PC-9 (cell line): ENCODE measurements at regions not wholly inside any gene's neighbourhood (a gene's known extent, or its start where the extent isn't known, plus 50 kb on each side); places are given as distances from the start of the nearest gene placed in this dataset.

Experiments
- BruUV-seq: library from RNA; stranded (reverse); fragments of 400-500 nt; replicated peaks from 2 replicates; lab custom pipeline; 2021; lab: Mats Ljungman, UMichigan
- CTCF ChIA-PET: fragments of 300-600 bp; sonication (Branson Sonifier 250); formaldehyde crosslinking; loops from one replicate; lab custom pipeline; 2022; ENCODE audit warnings: antibody characterized with exemption; lab: Charles Lee
- POLR2A ChIA-PET: fragments of 300-600 bp; sonication (Branson Sonifier 250); formaldehyde crosslinking; loops from one replicate; lab custom pipeline; 2022; ENCODE audit warnings: antibody characterized with exemption; ENCODE audit not compliant: unreplicated experiment; lab: Charles Lee
- DNase-seq, 2 experiments: peaks; one replicate each; pipeline versions ENCODE4 v3.0.0 to v3.0.0-alpha.2; 2015 to 2022; ENCODE audit warnings: mixed read lengths in 1 of 2
- H2AFZ ChIP-seq: fragments of 200-600 bp; sonication (generic); 2 replicates; pipeline ENCODE4 v1.8.1; 2017; ENCODE audit warnings: antibody characterized with exemption
- H3F3A ChIP-seq: fragments of 200-600 bp; sonication (generic); 2 replicates; pipeline ENCODE4 v1.8.1; 2017; ENCODE audit warnings: antibody characterized with exemption, mild to moderate bottlenecking, low read depth; ENCODE audit not compliant: insufficient read depth
- H3K27ac ChIP-seq: fragments of 200-600 bp; sonication (generic); 2 replicates; pipeline ENCODE4 v1.6.1; 2016; ENCODE audit warnings: mixed run types
- H3K27me3 ChIP-seq: fragments of 200-600 bp; sonication (generic); 2 replicates; pipeline ENCODE4 v1.6.1; 2016; ENCODE audit warnings: low read depth, mixed run types; ENCODE audit not compliant: insufficient read depth
- H3K36me3 ChIP-seq: fragments of 200-600 bp; sonication (generic); 2 replicates; pipeline ENCODE4 v1.6.1; 2016; ENCODE audit warnings: low read depth, mixed run types
- H3K4me1 ChIP-seq: fragments of 200-600 bp; sonication (generic); replicated peaks from 2 replicates; pipeline ENCODE4 v1.6.1; 2016; ENCODE audit warnings: mixed run types; ENCODE audit not compliant: insufficient read depth
- H3K4me2 ChIP-seq: fragments of 200-600 bp; sonication (generic); 2 replicates; pipeline ENCODE4 v1.6.1; 2017; ENCODE audit warnings: mixed run types
- H3K4me3 ChIP-seq: fragments of 200-600 bp; sonication (generic); 2 replicates; pipeline ENCODE4 v1.6.1; 2016; ENCODE audit warnings: mixed run types
- H3K79me2 ChIP-seq: fragments of 200-600 bp; sonication (generic); 2 replicates; pipeline ENCODE4 v1.6.1; 2017; ENCODE audit warnings: low read depth, mixed run types
- H3K9me2 ChIP-seq: fragments of 200-600 bp; sonication (generic); 2 replicates; pipeline ENCODE4 v1.8.1; 2017; ENCODE audit warnings: mild to moderate bottlenecking; ENCODE audit not compliant: insufficient read depth
- H3K9me3 ChIP-seq: fragments of 200-600 bp; sonication (generic); 2 replicates; pipeline ENCODE4 v1.8.1; 2016; ENCODE audit warnings: low read depth; ENCODE audit not compliant: insufficient read depth
- H4K20me1 ChIP-seq: fragments of 200-600 bp; sonication (generic); 2 replicates; pipeline ENCODE4 v1.8.1; 2017; ENCODE audit not compliant: insufficient read depth
- EZH2 ChIP-seq: fragments of 200-600 bp; sonication (generic); IDR thresholded peaks from 2 replicates; pipeline ENCODE4 v1.8.0; 2017; ENCODE audit warnings: antibody characterized with exemption, low read depth
- intact Hi-C: fragments of 100-400 bp; cut with micrococcal nuclease; formaldehyde crosslinking; loops from one replicate; pipeline ENCODE4 v1.10.0; 2022; ENCODE audit not compliant: unreplicated experiment
- TF ChIP-seq, protein P1 (sequence below): fragments of 200-600 bp; sonication (generic); conservative IDR thresholded peaks from 2 replicates; pipeline ENCODE4 v1.6.1; 2017; ENCODE audit warnings: mixed run types, antibody characterized with exemption, mild to moderate bottlenecking, moderate library complexity

DNA sequence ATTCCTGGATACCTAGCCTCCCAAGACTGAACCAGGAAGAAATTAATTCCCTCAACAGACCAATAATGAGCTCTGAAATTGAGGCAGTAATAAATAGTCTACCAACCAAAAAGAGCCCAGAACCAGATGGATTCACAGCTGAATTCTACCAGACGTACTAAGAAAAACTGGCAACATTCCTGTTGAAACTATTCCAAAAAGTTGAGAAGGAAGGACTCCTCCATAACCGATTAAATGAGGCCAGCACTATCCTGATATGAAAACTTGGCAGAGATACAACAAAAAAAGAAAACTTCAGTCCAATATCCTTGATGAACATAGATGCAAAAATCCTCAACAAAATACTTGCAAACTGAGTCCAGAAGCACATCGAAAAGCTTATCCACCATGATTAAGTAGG lies 392.5 kb upstream of the GRAMD2B start:
- Histone ChIP-seq H3K27ac (no peak overlapping the region), H3F3A (no peaks in the 10 kb centered on the region), H3K4me3 (no peak overlapping the region), H3K4me1 (no peaks in the 10 kb centered on the region), H3K9me3 (no peaks in the 10 kb centered on the region), H3K27me3 (no peaks in the 10 kb centered on the region), H3K4me2 (no peak overlapping the region), H3K79me2 (no peaks in the 10 kb centered on the region), H3K9me2 (no peaks in the 10 kb centered on the region; the same call in 1 of the 2 replicates), H2AFZ (no peak overlapping the region), H4K20me1 (no peaks in the 10 kb centered on the region), H3K36me3 (no peaks in the 10 kb centered on the region)
- TF ChIP-seq EZH2 = no peak
- TF ChIP-seq, protein P1, sequence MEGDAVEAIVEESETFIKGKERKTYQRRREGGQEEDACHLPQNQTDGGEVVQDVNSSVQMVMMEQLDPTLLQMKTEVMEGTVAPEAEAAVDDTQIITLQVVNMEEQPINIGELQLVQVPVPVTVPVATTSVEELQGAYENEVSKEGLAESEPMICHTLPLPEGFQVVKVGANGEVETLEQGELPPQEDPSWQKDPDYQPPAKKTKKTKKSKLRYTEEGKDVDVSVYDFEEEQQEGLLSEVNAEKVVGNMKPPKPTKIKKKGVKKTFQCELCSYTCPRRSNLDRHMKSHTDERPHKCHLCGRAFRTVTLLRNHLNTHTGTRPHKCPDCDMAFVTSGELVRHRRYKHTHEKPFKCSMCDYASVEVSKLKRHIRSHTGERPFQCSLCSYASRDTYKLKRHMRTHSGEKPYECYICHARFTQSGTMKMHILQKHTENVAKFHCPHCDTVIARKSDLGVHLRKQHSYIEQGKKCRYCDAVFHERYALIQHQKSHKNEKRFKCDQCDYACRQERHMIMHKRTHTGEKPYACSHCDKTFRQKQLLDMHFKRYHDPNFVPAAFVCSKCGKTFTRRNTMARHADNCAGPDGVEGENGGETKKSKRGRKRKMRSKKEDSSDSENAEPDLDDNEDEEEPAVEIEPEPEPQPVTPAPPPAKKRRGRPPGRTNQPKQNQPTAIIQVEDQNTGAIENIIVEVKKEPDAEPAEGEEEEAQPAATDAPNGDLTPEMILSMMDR = no peak
- POLR2A ChIA-PET = no interaction called here
- intact Hi-C loops = no loop called here
- CTCF ChIA-PET = no interaction called here
- no peak for DNase-seq
- BruUV-seq = no TSS peak

GRCh38 chr5:126031989-126032716 lies 391.1 kb upstream of the GRAMD2B start:
- Histone ChIP-seq H3K27me3 (no peaks in the 10 kb centered on the region), H3K9me2 (no peaks in the 10 kb centered on the region; the same call in 1 of the 2 replicates), H2AFZ (no peak overlapping the region), H3K4me1 (no peaks in the 10 kb centered on the region), H3K36me3 (no peaks in the 10 kb centered on the region), H4K20me1 (no peaks in the 10 kb centered on the region), H3K79me2 (no peaks in the 10 kb centered on the region), H3K4me2 (no peak overlapping the region), H3F3A (no peaks in the 10 kb centered on the region), H3K4me3 (no peak overlapping the region), H3K9me3 (no peaks in the 10 kb centered on the region), H3K27ac (no peak overlapping the region)
- DNase-seq = no peak
- BruUV-seq = no TSS peak
- ChIA-PET POLR2A (no interaction called here), CTCF (no interaction called here)
- intact Hi-C loops = no loop called here
- TF ChIP-seq EZH2 = no peak
- TF ChIP-seq, protein P1 = no peak

GRCh38 chr5:126043688-126044087 lies 379.5 kb upstream of the GRAMD2B start:
- ChIA-PET CTCF (no interaction called here), POLR2A (no interaction called here)
- H3F3A ChIP-seq = no peaks in the 10 kb centered on the region
- no peaks in the 10 kb centered on the region for H3K4me1 ChIP-seq
- H3K79me2 ChIP-seq = no peaks in the 10 kb centered on the region
- no peaks in the 10 kb centered on the region for H4K20me1 ChIP-seq
- no peaks in the 10 kb centered on the region for H3K27me3 ChIP-seq
- no peaks in the 10 kb centered on the region for H3K36me3 ChIP-seq
- H3K9me3 ChIP-seq = no peaks in the 10 kb centered on the region
- TF ChIP-seq, protein P1 = no peak
- no peak for TF ChIP-seq EZH2
- no peak for DNase-seq
- intact Hi-C loops = no loop called here
- no peak overlapping the region for H2AFZ ChIP-seq
- H3K4me2 ChIP-seq = no peak overlapping the region
- BruUV-seq = no TSS peak
- no peak overlapping the region for H3K27ac ChIP-seq
- H3K4me3 ChIP-seq = no peak overlapping the region
- H3K9me2 ChIP-seq = no peaks in the 10 kb centered on the region
